ENCODE measurements at regions not wholly inside any gene's neighbourhood (a gene's known extent, or its start where the extent isn't known, plus 50 kb on each side); places are given as distances from the start of the nearest gene placed in this dataset.

DNA sequence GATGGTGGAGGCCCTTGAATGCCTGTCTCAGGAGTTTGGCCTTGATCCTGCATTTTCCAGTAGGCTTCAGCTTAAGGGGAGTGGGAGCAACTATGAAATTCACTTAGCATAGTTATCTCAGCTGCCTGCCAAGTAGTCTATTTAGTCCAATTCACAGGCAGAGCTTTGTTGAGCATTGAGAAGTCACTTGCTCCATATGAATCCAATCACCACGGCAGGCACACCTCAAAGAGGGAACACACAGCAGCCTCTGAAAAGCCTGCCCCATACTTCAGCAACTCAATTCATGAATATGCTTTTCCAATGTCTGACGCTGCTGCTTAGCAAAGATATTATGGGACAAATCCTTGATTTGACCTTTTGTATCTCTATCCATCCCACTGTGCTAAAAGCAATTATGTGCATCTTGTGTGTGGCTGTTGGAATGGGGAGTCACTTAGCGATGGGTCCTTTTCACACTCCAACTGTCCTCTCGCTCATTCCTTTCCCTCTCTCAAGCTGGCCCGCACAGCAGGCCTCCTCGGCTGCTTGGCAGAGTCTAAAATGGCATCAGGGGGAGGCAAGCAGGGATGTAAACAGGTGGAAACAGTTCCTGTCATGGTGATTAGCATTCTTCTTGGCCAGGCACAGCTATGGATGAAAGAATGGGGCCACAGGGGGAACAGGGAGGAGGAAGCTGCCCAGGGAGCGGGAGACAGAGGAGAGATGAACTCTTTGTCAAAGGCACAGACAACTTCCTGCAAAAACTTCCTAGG lies 56.0 kb upstream of the LRPPRC start (continued):
- TF ChIP-seq SP1 (IDR thresholded peaks at IDR 0.05; ENCODE audit: low read depth, low read length): 0 out of 2 replicates have a peak, but pooled peaks have one; percentile 32
- no peak for TF ChIP-seq SP4 (IDR thresholded peaks at IDR 0.05; ENCODE audit: low read length)
- TF ChIP-seq POLR2A (IDR thresholded peaks at IDR 0.05; ENCODE audit: control extremely low read depth in 1 of 2, low read depth in 2 of 2, low read length in 2 of 2): no peak
- TF ChIP-seq YY1 (IDR thresholded peaks at IDR 0.05; ENCODE audit: low read depth, low read length): peak; percentile 68; the same call in 1 of the 2 replicates
- TF ChIP-seq CEBPB (IDR thresholded peaks at IDR 0.05; ENCODE audit: low read depth, low read length): no peak
- no peak for TF ChIP-seq HDAC2 (IDR thresholded peaks at IDR 0.05; ENCODE audit: borderline replicate concordance in 1 of 2, low read depth in 2 of 2, low read length in 2 of 2)
- no peak for TF ChIP-seq RNF2 (IDR thresholded peaks at IDR 0.05; ENCODE audit: borderline replicate concordance, low read depth, low read length, missing control alignments, poor library complexity, severe bottlenecking)
- TF ChIP-seq, protein P1, sequence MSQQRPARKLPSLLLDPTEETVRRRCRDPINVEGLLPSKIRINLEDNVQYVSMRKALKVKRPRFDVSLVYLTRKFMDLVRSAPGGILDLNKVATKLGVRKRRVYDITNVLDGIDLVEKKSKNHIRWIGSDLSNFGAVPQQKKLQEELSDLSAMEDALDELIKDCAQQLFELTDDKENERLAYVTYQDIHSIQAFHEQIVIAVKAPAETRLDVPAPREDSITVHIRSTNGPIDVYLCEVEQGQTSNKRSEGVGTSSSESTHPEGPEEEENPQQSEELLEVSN (IDR thresholded peaks at IDR 0.05): 0 out of 2 replicates have a peak, but pooled peaks have one; percentile 16
- TF ChIP-seq RFX5 (IDR thresholded peaks at IDR 0.05; ENCODE audit: borderline replicate concordance, low read depth, low read length): no peak
- no peak for TF ChIP-seq CBX8 (IDR thresholded peaks at IDR 0.05; ENCODE audit: borderline replicate concordance, low read depth, low read length)
